Calu3 (cell line): ENCODE measurements at regions not wholly inside any gene's neighbourhood (a gene's known extent, or its start where the extent isn't known, plus 50 kb on each side); places are given as distances from the start of the nearest gene placed in this dataset.

Experiments
- BruUV-seq: library from RNA; stranded (reverse); fragments of 400-500 nt; replicated peaks from 2 replicates; lab custom pipeline; 2021; lab: Mats Ljungman, UMichigan
- CTCF ChIA-PET: fragments of 300-600 bp; sonication (Branson Sonifier 250); formaldehyde crosslinking; loops from one replicate; lab custom pipeline; 2022; ENCODE audit warnings: antibody characterized with exemption; lab: Charles Lee
- DNase-seq: peaks from one replicate; pipeline ENCODE4 v3.0.0; 2022
- H3K27ac Mint-ChIP-seq: one replicate; pipeline ENCODE4 v1.8.0; 2022; ENCODE audit warnings: mixed read lengths; ENCODE audit not compliant: unreplicated experiment
- H3K27me3 Mint-ChIP-seq: one replicate; pipeline ENCODE4 v1.8.0; 2022; ENCODE audit warnings: mixed read lengths; ENCODE audit not compliant: unreplicated experiment
- H3K36me3 Mint-ChIP-seq: one replicate; pipeline ENCODE4 v1.8.0; 2022; ENCODE audit warnings: mild to moderate bottlenecking, moderate library complexity, mixed read lengths; ENCODE audit not compliant: insufficient read depth, unreplicated experiment
- H3K4me1 Mint-ChIP-seq: one replicate; pipeline ENCODE4 v1.8.0; 2022; ENCODE audit warnings: mild to moderate bottlenecking, low read depth, mixed read lengths; ENCODE audit not compliant: unreplicated experiment
- H3K4me3 Mint-ChIP-seq: one replicate; pipeline ENCODE4 v1.8.0; 2022; ENCODE audit warnings: mild to moderate bottlenecking, low read depth, moderate library complexity, mixed read lengths; ENCODE audit not compliant: unreplicated experiment
- H3K9me3 Mint-ChIP-seq: one replicate; pipeline ENCODE4 v1.8.0; 2022; ENCODE audit warnings: low read depth, mixed read lengths; ENCODE audit not compliant: unreplicated experiment
- intact Hi-C: fragments of 100-400 bp; cut with micrococcal nuclease; formaldehyde crosslinking; loops from one replicate; pipeline ENCODE4 v1.10.0; 2022; ENCODE audit not compliant: unreplicated experiment
- TF ChIP-seq, protein P1 (sequence below): fragments of 200-600 bp; IDR thresholded peaks from one replicate; pipeline ENCODE4 v1.8.0; 2022; ENCODE audit warnings: antibody characterized with exemption; ENCODE audit not compliant: unreplicated experiment

DNA sequence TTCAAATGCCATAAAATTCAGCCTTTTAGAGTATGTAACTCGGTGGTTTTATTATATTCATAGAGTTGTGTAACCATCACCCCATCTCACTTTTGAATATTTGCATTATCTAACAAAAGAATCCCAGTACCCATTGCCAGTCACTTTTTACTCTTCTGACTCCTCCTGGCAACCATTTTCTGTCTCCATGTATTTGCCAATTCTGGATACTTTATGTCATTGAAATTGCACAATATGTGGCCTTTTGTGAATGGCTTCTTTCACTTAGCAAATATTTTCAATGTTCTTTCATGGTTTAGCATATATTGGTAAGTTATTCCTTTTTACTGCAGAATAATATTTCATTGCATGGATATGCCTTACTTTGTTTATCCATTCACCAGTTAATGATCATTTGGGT, 79.9 kb downstream of the SLIT2 start:
- H3K27me3 Mint-ChIP-seq, result no peaks in the 10 kb centered on the region
- CTCF ChIA-PET, result no interaction called here
- no peak overlapping the region for H3K27ac Mint-ChIP-seq
- TF ChIP-seq, protein P1, sequence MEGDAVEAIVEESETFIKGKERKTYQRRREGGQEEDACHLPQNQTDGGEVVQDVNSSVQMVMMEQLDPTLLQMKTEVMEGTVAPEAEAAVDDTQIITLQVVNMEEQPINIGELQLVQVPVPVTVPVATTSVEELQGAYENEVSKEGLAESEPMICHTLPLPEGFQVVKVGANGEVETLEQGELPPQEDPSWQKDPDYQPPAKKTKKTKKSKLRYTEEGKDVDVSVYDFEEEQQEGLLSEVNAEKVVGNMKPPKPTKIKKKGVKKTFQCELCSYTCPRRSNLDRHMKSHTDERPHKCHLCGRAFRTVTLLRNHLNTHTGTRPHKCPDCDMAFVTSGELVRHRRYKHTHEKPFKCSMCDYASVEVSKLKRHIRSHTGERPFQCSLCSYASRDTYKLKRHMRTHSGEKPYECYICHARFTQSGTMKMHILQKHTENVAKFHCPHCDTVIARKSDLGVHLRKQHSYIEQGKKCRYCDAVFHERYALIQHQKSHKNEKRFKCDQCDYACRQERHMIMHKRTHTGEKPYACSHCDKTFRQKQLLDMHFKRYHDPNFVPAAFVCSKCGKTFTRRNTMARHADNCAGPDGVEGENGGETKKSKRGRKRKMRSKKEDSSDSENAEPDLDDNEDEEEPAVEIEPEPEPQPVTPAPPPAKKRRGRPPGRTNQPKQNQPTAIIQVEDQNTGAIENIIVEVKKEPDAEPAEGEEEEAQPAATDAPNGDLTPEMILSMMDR, result no peak
- H3K9me3 Mint-ChIP-seq, result no peaks in the 10 kb centered on the region
- no peak overlapping the region for H3K4me3 Mint-ChIP-seq
- intact Hi-C loops, result no loop called here
- no peak for DNase-seq
- H3K4me1 Mint-ChIP-seq, result peaks cover 1% of the 10 kb centered on the region
- no TSS peak for BruUV-seq
- no peaks in the 10 kb centered on the region for H3K36me3 Mint-ChIP-seq

DNA sequence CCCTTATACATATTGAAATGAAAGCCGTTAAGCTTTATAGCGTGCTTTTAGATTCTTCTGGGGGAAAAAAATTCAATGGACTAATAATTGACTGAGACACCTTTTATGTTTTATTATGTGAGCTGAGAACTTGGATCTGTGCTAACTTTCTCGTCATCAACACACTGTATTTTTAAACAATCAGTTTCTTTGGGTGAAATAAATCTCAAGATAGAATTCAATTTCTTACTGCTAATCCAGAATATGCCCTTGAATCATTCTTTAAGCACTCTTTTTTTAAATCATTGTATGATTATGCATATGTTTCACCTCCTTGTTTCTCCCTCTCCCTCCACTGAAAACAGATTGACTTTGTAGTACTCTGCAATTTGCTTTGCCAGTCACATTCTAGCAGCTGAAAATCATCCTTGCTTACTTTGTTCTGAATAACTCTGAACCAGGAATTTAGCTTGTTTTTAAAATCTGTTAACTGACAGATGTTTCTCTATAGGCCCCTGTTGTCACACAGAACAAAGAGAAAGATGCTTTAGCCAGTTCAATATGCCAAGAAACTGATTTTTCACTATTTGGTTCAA, 81.5 kb downstream of the SLIT2 start:
- Mint-ChIP-seq H3K4me3 (no peak overlapping the region), H3K9me3 (peaks cover 3% of the 10 kb centered on the region), H3K27ac (no peak overlapping the region), H3K36me3 (no peaks in the 10 kb centered on the region), H3K4me1 (no peaks in the 10 kb centered on the region), H3K27me3 (no peaks in the 10 kb centered on the region)
- CTCF ChIA-PET, result no interaction called here
- no TSS peak for BruUV-seq
- DNase-seq, result no peak
- TF ChIP-seq, protein P1, result no peak
- intact Hi-C loops, result no loop called here

DNA sequence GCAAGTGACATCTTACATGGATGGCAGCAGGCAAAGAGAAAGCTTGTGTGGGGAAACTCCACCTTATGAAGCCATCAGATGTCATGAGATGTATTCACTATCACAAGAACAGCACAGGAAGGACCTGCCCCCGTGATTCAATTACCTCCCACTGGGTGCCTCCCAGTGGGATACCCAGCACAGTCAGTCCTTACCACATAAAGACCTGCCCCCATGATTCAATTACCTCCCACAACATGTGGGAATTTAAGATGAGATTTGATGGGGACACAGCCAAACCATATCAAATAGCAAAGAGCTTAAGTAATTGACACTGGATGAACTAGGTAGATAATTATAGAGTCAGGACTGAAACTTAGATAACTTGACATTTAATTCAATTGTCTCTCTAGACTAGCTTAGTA, 85.6 kb downstream of the SLIT2 start:
- no TSS peak for BruUV-seq
- intact Hi-C loops, result no loop called here
- DNase-seq, result no peak
- H3K4me1 Mint-ChIP-seq, result no peaks in the 10 kb centered on the region
- H3K36me3 Mint-ChIP-seq, result no peaks in the 10 kb centered on the region
- H3K9me3 Mint-ChIP-seq, result peaks cover 3% of the 10 kb centered on the region
- TF ChIP-seq, protein P1, result no peak
- H3K27ac Mint-ChIP-seq, result no peak overlapping the region
- CTCF ChIA-PET, result no interaction called here
- H3K27me3 Mint-ChIP-seq, result no peaks in the 10 kb centered on the region
- no peak overlapping the region for H3K4me3 Mint-ChIP-seq

DNA sequence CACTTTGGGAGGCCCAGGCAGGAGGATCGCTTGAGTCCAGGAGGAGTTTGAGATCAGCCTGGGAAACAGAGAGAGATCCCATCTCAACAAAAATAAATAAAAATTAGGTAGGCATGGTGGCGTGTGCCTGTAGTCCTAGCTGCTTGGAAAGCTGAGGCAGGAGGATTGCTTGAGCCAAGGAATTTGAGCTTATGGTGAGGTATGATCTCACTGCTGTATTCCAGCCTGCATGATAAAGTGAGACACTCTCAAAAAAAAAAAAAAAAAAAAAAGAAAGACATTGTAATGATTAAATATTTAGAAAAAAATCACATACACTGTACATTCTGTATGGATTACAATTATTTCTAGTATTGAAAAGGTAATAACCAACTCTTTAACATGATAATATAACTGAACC, 87.1 kb downstream of the SLIT2 start:
- no TSS peak for BruUV-seq
- Mint-ChIP-seq H3K4me3 (no peak overlapping the region), H3K4me1 (no peaks in the 10 kb centered on the region), H3K27me3 (no peaks in the 10 kb centered on the region), H3K36me3 (no peaks in the 10 kb centered on the region), H3K9me3 (peaks cover 3% of the 10 kb centered on the region), H3K27ac (no peak overlapping the region)
- intact Hi-C loops, result no loop called here
- CTCF ChIA-PET, result no interaction called here
- TF ChIP-seq, protein P1, result no peak
- no peak for DNase-seq
